HG02870 (cell line): ENCODE measurements at regions not wholly inside any gene's neighbourhood (a gene's known extent, or its start where the extent isn't known, plus 50 kb on each side); places are given as distances from the start of the nearest gene placed in this dataset.
"Not testable (repeated sequence)": the region's sequence is repeated elsewhere in the genome, so short reads cannot be mapped to it uniquely, and the experiment has no call there.

Experiments used
- ATAC-seq: cut with Tn5 transposase; IDR thresholded peaks from one replicate; pipeline ENCODE4 v1.9.1; 2021; ENCODE audit warnings: mild to moderate bottlenecking, moderate library complexity; ENCODE audit not compliant: unreplicated experiment

GRCh38 chr9:82431121-82431520, 442.5 kb downstream of the SPATA31D1 start:
- ATAC-seq, result no peak

GRCh38 chr9:82433290-82433931, 444.8 kb downstream of the SPATA31D1 start:
- not testable (repeated sequence) for ATAC-seq

- no peak for ATAC-seq
Observed at GRCh38 chr9:82436475-82436874, 447.9 kb downstream of the SPATA31D1 start.

- not testable (repeated sequence) for ATAC-seq
Observed at GRCh38 chr9:82437183-82437582, 448.6 kb downstream of the SPATA31D1 start.

- ATAC-seq, result no peak
Observed at GRCh38 chr9:82438581-82438980, 450.0 kb downstream of the SPATA31D1 start.

GRCh38 chr9:82443312-82443711, 454.7 kb downstream of the SPATA31D1 start:
- ATAC-seq, result no peak

- ATAC-seq, result no peak
Observed at GRCh38 chr9:82445556-82445955, 457.0 kb downstream of the SPATA31D1 start.

GRCh38 chr9:82447343-82447742, 458.8 kb downstream of the SPATA31D1 start:
- ATAC-seq, result no peak

- ATAC-seq, result no peak
Observed at GRCh38 chr9:82449986-82450385, 461.4 kb downstream of the SPATA31D1 start.

GRCh38 chr9:82454509-82455190, 466.1 kb downstream of the SPATA31D1 start:
- no peak for ATAC-seq

- no peak for ATAC-seq
Observed at GRCh38 chr9:82456642-82457041, 468.1 kb downstream of the SPATA31D1 start.

GRCh38 chr9:82457298-82457697, 468.7 kb downstream of the SPATA31D1 start:
- no peak for ATAC-seq

- ATAC-seq, result no peak
Observed at GRCh38 chr9:82457891-82458290, 469.3 kb downstream of the SPATA31D1 start.

- ATAC-seq, result no peak
Observed at GRCh38 chr9:82458296-82458695, 469.7 kb downstream of the SPATA31D1 start.

- no peak for ATAC-seq
Observed at GRCh38 chr9:82466616-82467260, 478.2 kb downstream of the SPATA31D1 start.

- ATAC-seq, result no peak
Observed at GRCh38 chr9:82467436-82467835, 478.9 kb downstream of the SPATA31D1 start.

GRCh38 chr9:82474235-82474634, 485.7 kb downstream of the SPATA31D1 start:
- ATAC-seq, result no peak

- ATAC-seq, result no peak
Observed at GRCh38 chr9:82475584-82476301, 487.2 kb downstream of the SPATA31D1 start.

GRCh38 chr9:82480921-82481320, 492.3 kb downstream of the SPATA31D1 start:
- no peak for ATAC-seq

- no peak for ATAC-seq
Observed at GRCh38 chr9:82487935-82488312, 499.4 kb downstream of the SPATA31D1 start.
